GM23248 (cell line): ENCODE measurements at regions not wholly inside any gene's neighbourhood (a gene's known extent, or its start where the extent isn't known, plus 50 kb on each side); places are given as distances from the start of the nearest gene placed in this dataset.

Experiments used
- DNase-seq: peaks from one replicate; pipeline ENCODE4 v3.0.0-alpha.2; 2015
- H2AFZ ChIP-seq: fragments of 200-600 bp; sonication (generic); 2 replicates; pipeline ENCODE4 v1.6.1; 2016; ENCODE audit warnings: antibody characterized with exemption
- H3F3A ChIP-seq: fragments of 200-600 bp; sonication (generic); 2 replicates; pipeline ENCODE4 v1.6.1; 2016; ENCODE audit warnings: mild to moderate bottlenecking, antibody characterized with exemption, mixed run types; ENCODE audit not compliant: insufficient read depth
- H3K27ac ChIP-seq: fragments of 200-600 bp; sonication (generic); 2 replicates; pipeline ENCODE4 v1.5.1; 2016; ENCODE audit warnings: mild to moderate bottlenecking
- H3K27me3 ChIP-seq: fragments of 200-600 bp; sonication (generic); replicated peaks from 2 replicates; pipeline ENCODE4 v1.6.1; 2016; ENCODE audit warnings: mild to moderate bottlenecking; ENCODE audit not compliant: insufficient read depth
- H3K36me3 ChIP-seq: fragments of 200-600 bp; sonication (generic); 2 replicates; pipeline ENCODE4 v1.6.1; 2016; ENCODE audit warnings: low read depth, mild to moderate bottlenecking
- H3K4me1 ChIP-seq: fragments of 200-600 bp; sonication (generic); 2 replicates; pipeline ENCODE4 v1.6.1; 2016; ENCODE audit warnings: mild to moderate bottlenecking; ENCODE audit not compliant: insufficient read depth
- H3K4me2 ChIP-seq: fragments of 200-600 bp; sonication (generic); one replicate; pipeline ENCODE4 v1.6.1; 2016; ENCODE audit warnings: mild to moderate bottlenecking; ENCODE audit not compliant: unreplicated experiment
- H3K4me3 ChIP-seq: fragments of 200-600 bp; sonication (generic); 2 replicates; pipeline ENCODE4 v1.5.1; 2016; ENCODE audit warnings: mild to moderate bottlenecking
- H3K79me2 ChIP-seq: fragments of 200-600 bp; sonication (generic); 2 replicates; pipeline ENCODE4 v1.6.1; 2016; ENCODE audit warnings: mild to moderate bottlenecking; ENCODE audit not compliant: insufficient read depth
- H3K9ac ChIP-seq: fragments of 200-600 bp; sonication (generic); 2 replicates; pipeline ENCODE4 v1.6.1; 2016; ENCODE audit warnings: mild to moderate bottlenecking
- H3K9me2 ChIP-seq: fragments of 200-600 bp; sonication (generic); 2 replicates; pipeline ENCODE4 v1.6.1; 2016; ENCODE audit warnings: mixed run types, mild to moderate bottlenecking, moderate library complexity; ENCODE audit not compliant: insufficient read depth
- H3K9me3 ChIP-seq: fragments of 200-600 bp; sonication (generic); one replicate; pipeline ENCODE4 v1.6.1; 2017; ENCODE audit warnings: low read depth
- H4K20me1 ChIP-seq: fragments of 200-600 bp; sonication (generic); 2 replicates; pipeline ENCODE4 v1.6.0; 2016; ENCODE audit not compliant: insufficient read depth
- EZH2 ChIP-seq: fragments of 200-600 bp; sonication (generic); IDR thresholded peaks from 2 replicates; pipeline ENCODE4 v1.6.1; 2018; ENCODE audit warnings: antibody characterized with exemption, mild to moderate bottlenecking; ENCODE audit not compliant: insufficient read depth, poor library complexity, severe bottlenecking
- EZH2phosphoT487 ChIP-seq: fragments of 200-600 bp; sonication (generic); IDR thresholded peaks from 2 replicates; pipeline ENCODE4 v1.6.1; 2018; ENCODE audit warnings: antibody characterized with exemption, moderate library complexity, mild to moderate bottlenecking, low read depth; ENCODE audit not compliant: insufficient read depth
- WGBS, 2 experiments: methylation state at CpG; one replicate each; pipeline ENCODE4 v1.1.6; 2015 to 2017; ENCODE audit warnings: low lambda C conversion rate in 2 of 2, low coverage in 1 of 2; ENCODE audit errors: missing lambda C conversion rate in 2 of 2; 5-methylcytosine and 5-hydroxymethylcytosine counted together
- in situ Hi-C: fragments of 300-500 bp; cut with MboI; formaldehyde crosslinking; loops from 2 replicates; pipeline ENCODE4 v1.15.0; 2020

- Histone ChIP-seq H3K4me2 (no peak overlapping the region), H3K9ac (no peak overlapping the region), H4K20me1 (no peaks in the 10 kb centered on the region), H3K36me3 (no peaks in the 10 kb centered on the region), H3K27ac (no peak overlapping the region), H3K4me3 (no peak overlapping the region), H3K9me3 (no peaks in the 10 kb centered on the region), H3K9me2 (no peaks in the 10 kb centered on the region; the same call in 1 of the 2 replicates), H3K4me1 (no peaks in the 10 kb centered on the region), H2AFZ (0 out of 2 replicates have a peak overlapping the region, but pooled peaks have one; percentile 33), H3K27me3 (no peaks in the 10 kb centered on the region), H3F3A (no peaks in the 10 kb centered on the region), H3K79me2 (no peaks in the 10 kb centered on the region)
- DNase-seq, result no peak
- 38 to 52% methylated on average over 1 of the region's 1 CpG for WGBS, 2 experiments
- in situ Hi-C loops, result loop anchor here (25.0 kb wide), 2 partner anchors 383 to 608 kb away; no protein-coding TSS in a partner anchor
- TF ChIP-seq EZH2 (no peak), EZH2phosphoT487 (no peak)
These were observed 77.3 kb upstream of the NEK7 start for GRCh38 chr1:198079432-198079951.

GRCh38 chr1:198082576-198082975 lies 74.2 kb upstream of the NEK7 start:
- 9 to 21% methylated on average over 3 of the region's 3 CpGs for WGBS, 2 experiments
- H3F3A ChIP-seq, result 0 out of 2 replicates have a peak, but pooled peaks cover 1% of the 10 kb centered on the region
- H3K9me2 ChIP-seq, result no peaks in the 10 kb centered on the region; the same call in 1 of the 2 replicates
- TF ChIP-seq EZH2, result no peak
- no peak for TF ChIP-seq EZH2phosphoT487
- H3K4me1 ChIP-seq, result 0 out of 2 replicates have a peak, but pooled peaks cover 1% of the 10 kb centered on the region
- H3K36me3 ChIP-seq, result no peaks in the 10 kb centered on the region
- H3K4me3 ChIP-seq, result no peak overlapping the region
- no peak overlapping the region for H3K4me2 ChIP-seq
- peak overlapping the region; percentile 59 for H2AFZ ChIP-seq
- 0 out of 2 replicates have a peak, but pooled peaks cover under 1% of the 10 kb centered on the region for H3K79me2 ChIP-seq
- no peaks in the 10 kb centered on the region for H3K27me3 ChIP-seq
- no peak overlapping the region for H3K9ac ChIP-seq
- H3K9me3 ChIP-seq, result no peaks in the 10 kb centered on the region
- H3K27ac ChIP-seq, result no peak overlapping the region
- DNase-seq, result no peak
- in situ Hi-C loops, result loop anchor here (10.0 to 25.0 kb wide), 3 partner anchors 72 to 605 kb away; partner anchors contain the start of gene NEK7
- H4K20me1 ChIP-seq, result no peaks in the 10 kb centered on the region

DNA sequence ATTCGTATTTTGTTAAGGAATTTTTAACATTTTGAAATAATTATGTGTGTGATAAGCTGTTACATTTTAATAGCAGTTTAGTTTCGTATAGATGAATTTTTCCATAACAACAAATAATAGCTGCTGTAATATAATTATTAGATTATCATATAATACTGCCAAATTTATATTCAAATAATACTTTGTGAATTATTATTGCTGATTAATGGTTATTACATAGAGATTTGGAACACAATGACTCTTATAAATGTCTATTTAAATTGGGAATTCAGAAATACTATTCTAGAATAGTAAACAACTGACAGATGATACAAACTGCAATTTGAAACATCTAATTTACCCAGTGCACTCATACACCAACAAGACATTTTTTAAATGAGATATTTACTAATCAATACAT lies 73.2 kb upstream of the NEK7 start:
- in situ Hi-C loops, result loop anchor here (10.0 to 25.0 kb wide), 3 partner anchors 71 to 604 kb away; partner anchors contain the start of gene NEK7
- Histone ChIP-seq H3K4me2 (no peak overlapping the region), H2AFZ (0 out of 2 replicates have a peak overlapping the region, but pooled peaks have one; percentile 59), H3K79me2 (0 out of 2 replicates have a peak, but pooled peaks cover 6% of the 10 kb centered on the region), H4K20me1 (no peaks in the 10 kb centered on the region), H3K4me3 (no peak overlapping the region), H3K9ac (no peak overlapping the region), H3K27me3 (no peaks in the 10 kb centered on the region), H3K9me3 (no peaks in the 10 kb centered on the region), H3K36me3 (no peaks in the 10 kb centered on the region), H3F3A (peaks cover 10% of the 10 kb centered on the region), H3K27ac (no peak overlapping the region), H3K4me1 (peaks cover 11% of the 10 kb centered on the region), H3K9me2 (no peaks in the 10 kb centered on the region; the same call in 1 of the 2 replicates)
- 82 to 91% methylated on average over 2 of the region's 2 CpGs for WGBS, 2 experiments
- no peak for DNase-seq
- TF ChIP-seq EZH2 (no peak), EZH2phosphoT487 (no peak)

DNA sequence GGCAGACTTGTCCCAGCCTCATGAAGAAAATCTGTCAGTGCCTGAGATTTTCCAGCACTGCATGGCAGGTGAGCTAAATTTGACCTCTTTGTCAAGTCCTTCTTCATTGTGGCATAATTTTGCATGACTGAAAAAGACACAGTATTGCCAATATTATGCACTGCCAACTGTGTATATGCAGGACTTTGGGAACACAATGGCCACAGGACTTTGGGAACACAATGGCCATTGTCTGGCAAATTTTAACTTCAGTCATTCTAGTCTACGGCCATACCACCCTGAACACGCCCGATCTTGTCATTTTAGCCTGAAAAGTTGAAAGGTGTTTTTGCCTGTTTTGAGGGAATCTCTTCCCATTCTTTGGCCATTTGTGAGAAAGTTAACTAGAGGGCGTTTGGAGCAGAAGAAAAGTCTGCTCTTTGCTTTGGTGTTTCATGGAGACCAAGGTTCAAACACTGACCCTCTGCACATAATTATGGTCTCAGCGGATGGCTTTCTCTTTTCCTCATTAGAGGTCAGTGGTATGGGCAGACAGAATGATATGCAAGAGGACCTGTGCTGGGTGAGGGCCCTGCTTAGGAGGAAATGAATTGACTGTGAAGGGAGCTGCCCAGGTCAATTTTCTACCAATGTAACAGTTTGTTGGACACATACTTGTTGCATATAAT lies 72.4 kb upstream of the NEK7 start:
- Histone ChIP-seq H3K27ac (no peak overlapping the region), H3K4me3 (no peak overlapping the region), H3K9me2 (no peaks in the 10 kb centered on the region; the same call in 1 of the 2 replicates), H3K4me2 (no peak overlapping the region), H2AFZ (no peak overlapping the region), H3K9me3 (no peaks in the 10 kb centered on the region), H3K36me3 (no peaks in the 10 kb centered on the region), H3F3A (peaks cover 15% of the 10 kb centered on the region), H3K27me3 (no peaks in the 10 kb centered on the region), H3K4me1 (peaks cover 18% of the 10 kb centered on the region), H3K9ac (no peak overlapping the region), H3K79me2 (0 out of 2 replicates have a peak, but pooled peaks cover 7% of the 10 kb centered on the region), H4K20me1 (no peaks in the 10 kb centered on the region)
- no peak for DNase-seq
- TF ChIP-seq EZH2phosphoT487 (no peak), EZH2 (no peak)
- 93 to 98% methylated on average over 5 of the region's 5 CpGs for WGBS, 2 experiments
- in situ Hi-C loops, result loop anchor here (10.0 to 25.0 kb wide), 3 partner anchors 70 to 603 kb away; partner anchors contain the start of gene NEK7
